ENCODE measurements at regions not wholly inside any gene's neighbourhood (a gene's known extent, or its start where the extent isn't known, plus 50 kb on each side); places are given as distances from the start of the nearest gene placed in this dataset.

GRCh38 chr5:136661026-136661425 lies 295.7 kb upstream of the TRPC7 start:
- TF ChIP-seq, protein P1, sequence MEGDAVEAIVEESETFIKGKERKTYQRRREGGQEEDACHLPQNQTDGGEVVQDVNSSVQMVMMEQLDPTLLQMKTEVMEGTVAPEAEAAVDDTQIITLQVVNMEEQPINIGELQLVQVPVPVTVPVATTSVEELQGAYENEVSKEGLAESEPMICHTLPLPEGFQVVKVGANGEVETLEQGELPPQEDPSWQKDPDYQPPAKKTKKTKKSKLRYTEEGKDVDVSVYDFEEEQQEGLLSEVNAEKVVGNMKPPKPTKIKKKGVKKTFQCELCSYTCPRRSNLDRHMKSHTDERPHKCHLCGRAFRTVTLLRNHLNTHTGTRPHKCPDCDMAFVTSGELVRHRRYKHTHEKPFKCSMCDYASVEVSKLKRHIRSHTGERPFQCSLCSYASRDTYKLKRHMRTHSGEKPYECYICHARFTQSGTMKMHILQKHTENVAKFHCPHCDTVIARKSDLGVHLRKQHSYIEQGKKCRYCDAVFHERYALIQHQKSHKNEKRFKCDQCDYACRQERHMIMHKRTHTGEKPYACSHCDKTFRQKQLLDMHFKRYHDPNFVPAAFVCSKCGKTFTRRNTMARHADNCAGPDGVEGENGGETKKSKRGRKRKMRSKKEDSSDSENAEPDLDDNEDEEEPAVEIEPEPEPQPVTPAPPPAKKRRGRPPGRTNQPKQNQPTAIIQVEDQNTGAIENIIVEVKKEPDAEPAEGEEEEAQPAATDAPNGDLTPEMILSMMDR (IDR thresholded peaks at IDR 0.05), result no peak
- no peak for TF ChIP-seq POLR2A (IDR thresholded peaks at IDR 0.05)

All from Peyer's patch (tissue), 4 donors.